Activated naive CD4-positive, alpha-beta T cell treated with anti-CD3 and anti-CD28 coated beads, Interleukin-2, amount 10 ng/mL, durations not matched to agents 7 days and 5 days (primary cell): ENCODE measurements at regions not wholly inside any gene's neighbourhood (a gene's known extent, or its start where the extent isn't known, plus 50 kb on each side); places are given as distances from the start of the nearest gene placed in this dataset.
A peak's percentile ranks its signal among the peaks of the same experiment; 100 is the strongest.

Experiments
- CTCF ChIA-PET: fragments of 350-600 bp; sonication (Branson Sonifier 250); formaldehyde crosslinking; loops from one replicate; lab custom pipeline; 2021; ENCODE audit warnings: antibody characterized with exemption; lab: Charles Lee
- DNase-seq: peaks from one replicate; pipeline ENCODE4 v3.0.0-alpha.2; 2020
- H3K27ac Mint-ChIP-seq: one replicate; pipeline ENCODE4 v1.8.0; 2021; ENCODE audit warnings: mild to moderate bottlenecking, moderate library complexity, mixed read lengths
- H3K27me3 Mint-ChIP-seq: one replicate; pipeline ENCODE4 v1.8.0; 2021; ENCODE audit warnings: mild to moderate bottlenecking, mixed read lengths
- H3K36me3 Mint-ChIP-seq: one replicate; pipeline ENCODE4 v1.8.0; 2021; ENCODE audit warnings: mixed read lengths
- H3K4me1 Mint-ChIP-seq: one replicate; pipeline ENCODE4 v1.8.0; 2021; ENCODE audit warnings: mixed read lengths
- H3K4me3 Mint-ChIP-seq: one replicate; pipeline ENCODE4 v1.8.0; 2021; ENCODE audit warnings: mild to moderate bottlenecking, moderate library complexity, mixed read lengths
- H3K9me3 Mint-ChIP-seq: one replicate; pipeline ENCODE4 v1.8.0; 2021; ENCODE audit warnings: mixed read lengths

GRCh38 chr7:1361756-1362125, 97.5 kb downstream of the MICALL2 start:
- H3K4me3 Mint-ChIP-seq = no peak overlapping the region
- no peaks in the 10 kb centered on the region for H3K4me1 Mint-ChIP-seq
- DNase-seq = no peak
- CTCF ChIA-PET = no interaction called here
- no peaks in the 10 kb centered on the region for H3K36me3 Mint-ChIP-seq
- H3K9me3 Mint-ChIP-seq = peaks cover 2% of the 10 kb centered on the region
- H3K27ac Mint-ChIP-seq = no peak overlapping the region
- H3K27me3 Mint-ChIP-seq = peaks cover 22% of the 10 kb centered on the region

GRCh38 chr7:1362301-1362700, 97.0 kb downstream of the MICALL2 start:
- no peaks in the 10 kb centered on the region for H3K36me3 Mint-ChIP-seq
- H3K9me3 Mint-ChIP-seq = no peaks in the 10 kb centered on the region
- no peaks in the 10 kb centered on the region for H3K4me1 Mint-ChIP-seq
- DNase-seq = no peak
- no peak overlapping the region for H3K27ac Mint-ChIP-seq
- H3K27me3 Mint-ChIP-seq = peaks cover 27% of the 10 kb centered on the region
- CTCF ChIA-PET = no interaction called here
- H3K4me3 Mint-ChIP-seq = no peak overlapping the region

DNA sequence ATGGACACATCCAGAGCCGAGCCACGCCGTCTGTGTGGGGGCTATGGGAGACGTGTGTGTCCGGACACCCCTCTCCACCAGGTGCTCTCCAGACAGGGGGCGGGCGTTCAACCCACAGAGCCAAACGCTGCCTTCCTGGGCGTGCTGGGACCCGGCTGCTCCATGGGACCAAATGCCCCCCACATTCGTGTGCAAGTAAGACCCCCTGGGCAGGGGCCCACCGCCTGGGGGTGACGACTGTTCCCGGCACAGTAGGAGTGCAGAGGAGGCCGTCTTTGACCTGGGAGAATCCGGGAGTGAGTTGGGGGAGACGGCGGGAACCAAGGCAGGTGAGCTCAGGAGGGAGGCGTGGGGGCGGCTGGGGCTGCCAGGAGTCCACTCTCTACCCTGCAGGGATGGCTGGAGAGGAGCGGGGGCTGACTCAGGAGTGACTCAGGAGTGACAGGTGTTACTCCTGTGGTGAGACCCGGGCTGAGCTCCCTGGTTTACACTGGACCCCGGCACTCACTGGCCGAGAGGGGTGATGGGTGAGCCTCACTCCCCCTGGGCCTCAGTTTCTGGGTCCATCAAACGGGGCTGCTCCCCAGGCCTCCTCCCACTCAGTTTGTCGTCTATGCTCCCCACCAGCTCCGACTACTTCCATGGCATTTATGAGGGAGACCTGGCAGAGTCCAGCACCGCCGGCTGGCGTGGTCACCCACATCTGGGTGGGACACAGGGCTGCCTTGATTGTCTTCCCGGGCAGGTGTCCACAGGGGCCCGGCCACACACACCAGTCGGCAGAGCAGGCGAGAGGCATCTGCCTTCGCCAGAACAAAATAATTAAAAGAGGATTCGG, 95.0 kb downstream of the MICALL2 start:
- Mint-ChIP-seq H3K4me3 (no peak overlapping the region), H3K27ac (no peak overlapping the region), H3K27me3 (peaks cover 46% of the 10 kb centered on the region), H3K9me3 (no peaks in the 10 kb centered on the region), H3K36me3 (no peaks in the 10 kb centered on the region), H3K4me1 (no peaks in the 10 kb centered on the region)
- DNase-seq = no peak
- CTCF ChIA-PET = no interaction called here

DNA sequence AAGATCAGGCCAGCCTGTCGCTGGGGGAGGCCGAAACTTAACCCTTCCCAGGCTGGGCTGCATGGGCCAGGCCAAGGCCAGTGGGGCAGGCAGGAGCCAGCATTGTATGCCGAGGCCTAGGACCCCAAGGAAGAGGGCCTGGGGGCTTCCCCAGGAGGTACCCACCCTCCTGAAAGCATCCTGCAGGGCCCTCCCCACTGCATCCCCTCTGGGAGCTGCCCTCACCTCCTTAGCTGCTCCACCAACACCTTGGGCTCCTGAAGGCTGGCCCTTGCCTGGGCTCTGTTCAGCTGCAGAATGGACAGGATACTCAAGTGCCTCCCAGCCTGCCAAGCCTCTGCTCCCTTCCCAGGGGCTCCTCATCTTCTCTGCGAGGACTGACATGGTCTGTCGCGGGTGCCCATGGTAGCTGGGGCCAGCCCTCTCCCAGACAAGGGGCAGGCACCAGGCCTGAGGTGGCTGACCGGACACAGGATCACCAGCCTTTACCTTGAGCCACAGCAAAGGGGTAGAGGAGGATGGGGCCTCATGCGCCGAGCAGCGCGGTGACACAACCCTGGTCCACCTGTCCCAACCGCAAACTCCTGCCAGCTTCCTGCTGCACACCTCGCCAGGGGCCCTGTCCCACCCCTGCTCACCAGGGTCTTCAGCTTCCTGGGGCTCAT, 94.2 kb downstream of the MICALL2 start:
- H3K27ac Mint-ChIP-seq = no peak overlapping the region
- no peak for DNase-seq
- no peaks in the 10 kb centered on the region for H3K9me3 Mint-ChIP-seq
- no peaks in the 10 kb centered on the region for H3K36me3 Mint-ChIP-seq
- peaks cover 54% of the 10 kb centered on the region for H3K27me3 Mint-ChIP-seq
- H3K4me3 Mint-ChIP-seq = no peak overlapping the region
- H3K4me1 Mint-ChIP-seq = no peaks in the 10 kb centered on the region
- CTCF ChIA-PET = no interaction called here

DNA sequence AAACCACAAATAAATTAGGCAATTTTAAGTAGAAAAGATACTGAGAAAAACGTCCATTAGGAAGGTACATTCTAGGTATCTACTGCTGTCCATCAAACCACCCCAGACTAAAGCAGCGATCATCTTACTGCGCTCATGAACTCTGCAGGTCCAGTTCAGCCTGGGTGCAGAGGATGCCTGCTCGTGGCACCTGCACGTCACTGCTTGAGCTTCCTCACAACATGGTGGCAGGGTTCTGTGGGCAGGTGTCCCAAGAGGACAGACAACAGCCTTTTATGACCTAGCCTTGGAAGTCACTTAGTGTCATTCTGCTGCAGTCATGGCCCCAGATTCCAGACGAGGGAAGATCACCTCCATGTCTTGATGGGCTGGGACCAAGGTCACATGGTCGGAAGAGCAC, 93.4 kb downstream of the MICALL2 start:
- H3K27me3 Mint-ChIP-seq = peaks cover 59% of the 10 kb centered on the region
- no peaks in the 10 kb centered on the region for H3K4me1 Mint-ChIP-seq
- no peaks in the 10 kb centered on the region for H3K36me3 Mint-ChIP-seq
- DNase-seq = no peak
- CTCF ChIA-PET = no interaction called here
- H3K4me3 Mint-ChIP-seq = no peak overlapping the region
- no peaks in the 10 kb centered on the region for H3K9me3 Mint-ChIP-seq
- no peak overlapping the region for H3K27ac Mint-ChIP-seq

DNA sequence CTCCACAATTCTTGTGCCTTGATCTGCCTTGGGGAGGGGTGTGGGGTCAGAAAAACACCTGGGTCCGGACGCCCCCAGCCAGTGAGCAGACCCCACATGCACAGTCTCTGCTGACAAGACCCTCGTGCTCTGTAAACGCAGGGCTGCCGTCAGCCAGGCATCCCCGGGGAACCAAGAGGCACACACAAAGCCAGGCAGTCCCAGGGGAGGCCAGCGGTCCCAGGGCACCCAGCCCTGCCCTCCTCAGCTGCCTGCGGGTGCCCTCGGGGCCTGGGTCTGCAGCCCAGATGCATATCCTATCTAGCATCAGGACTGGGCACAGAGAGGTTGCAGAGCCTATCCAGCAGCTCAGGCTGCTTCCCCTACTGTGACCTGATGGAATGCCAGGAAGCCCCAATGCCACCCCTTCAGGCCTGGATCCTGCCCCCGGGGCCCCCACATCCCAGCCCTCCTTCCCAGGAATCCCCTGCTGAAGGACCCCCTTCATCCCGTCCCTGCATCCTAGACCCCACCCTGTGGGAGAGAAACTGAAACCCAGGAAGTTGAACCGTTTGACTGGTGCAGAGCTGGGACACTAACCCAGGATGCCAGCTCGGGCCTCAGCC, 92.4 kb downstream of the MICALL2 start:
- no peak overlapping the region for H3K27ac Mint-ChIP-seq
- no peaks in the 10 kb centered on the region for H3K4me1 Mint-ChIP-seq
- peaks cover 62% of the 10 kb centered on the region for H3K27me3 Mint-ChIP-seq
- CTCF ChIA-PET = no interaction called here
- H3K36me3 Mint-ChIP-seq = no peaks in the 10 kb centered on the region
- H3K9me3 Mint-ChIP-seq = no peaks in the 10 kb centered on the region
- no peak overlapping the region for H3K4me3 Mint-ChIP-seq
- no peak for DNase-seq

DNA sequence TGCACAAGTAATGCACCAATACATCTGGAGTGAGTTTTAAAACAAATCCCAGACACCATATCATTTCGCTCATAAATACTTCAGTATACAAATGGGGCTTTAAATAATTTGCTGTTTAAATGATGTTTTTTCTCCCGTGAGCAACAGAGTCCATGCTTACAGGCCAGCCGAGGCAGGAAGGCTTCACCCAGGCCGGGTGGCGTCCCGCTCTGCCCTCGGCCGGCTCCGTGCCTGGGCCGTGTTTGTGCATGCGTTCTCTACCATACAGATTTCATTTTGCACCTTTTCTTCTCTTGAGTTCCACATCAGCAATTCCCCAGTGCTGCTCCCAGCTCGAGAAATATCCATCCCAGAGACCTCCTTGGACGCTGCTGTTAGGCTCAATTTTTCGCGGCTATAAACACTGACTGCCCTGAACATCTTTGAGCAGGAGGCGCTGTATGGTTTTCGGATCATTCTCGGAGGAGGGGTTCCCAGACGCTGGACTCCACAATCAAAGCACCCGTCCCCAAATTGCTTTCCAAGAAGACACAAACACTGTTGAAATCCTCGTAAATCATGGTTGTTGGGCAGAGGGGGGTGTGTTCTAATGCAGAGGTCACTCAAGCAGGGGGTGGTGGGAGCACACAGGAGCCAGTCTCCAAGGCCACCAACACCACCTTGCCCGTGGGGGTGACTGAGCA, 91.6 kb downstream of the MICALL2 start:
- no peak for DNase-seq
- Mint-ChIP-seq H3K4me1 (no peaks in the 10 kb centered on the region), H3K27me3 (peaks cover 63% of the 10 kb centered on the region), H3K9me3 (no peaks in the 10 kb centered on the region), H3K4me3 (no peak overlapping the region), H3K36me3 (no peaks in the 10 kb centered on the region), H3K27ac (no peak overlapping the region)
- CTCF ChIA-PET = no interaction called here

GRCh38 chr7:1368184-1368681, 91.0 kb downstream of the MICALL2 start:
- Mint-ChIP-seq H3K27me3 (peaks cover 69% of the 10 kb centered on the region), H3K4me3 (no peak overlapping the region), H3K36me3 (no peaks in the 10 kb centered on the region), H3K27ac (no peak overlapping the region), H3K9me3 (no peaks in the 10 kb centered on the region), H3K4me1 (no peaks in the 10 kb centered on the region)
- DNase-seq = no peak
- CTCF ChIA-PET = no interaction called here

DNA sequence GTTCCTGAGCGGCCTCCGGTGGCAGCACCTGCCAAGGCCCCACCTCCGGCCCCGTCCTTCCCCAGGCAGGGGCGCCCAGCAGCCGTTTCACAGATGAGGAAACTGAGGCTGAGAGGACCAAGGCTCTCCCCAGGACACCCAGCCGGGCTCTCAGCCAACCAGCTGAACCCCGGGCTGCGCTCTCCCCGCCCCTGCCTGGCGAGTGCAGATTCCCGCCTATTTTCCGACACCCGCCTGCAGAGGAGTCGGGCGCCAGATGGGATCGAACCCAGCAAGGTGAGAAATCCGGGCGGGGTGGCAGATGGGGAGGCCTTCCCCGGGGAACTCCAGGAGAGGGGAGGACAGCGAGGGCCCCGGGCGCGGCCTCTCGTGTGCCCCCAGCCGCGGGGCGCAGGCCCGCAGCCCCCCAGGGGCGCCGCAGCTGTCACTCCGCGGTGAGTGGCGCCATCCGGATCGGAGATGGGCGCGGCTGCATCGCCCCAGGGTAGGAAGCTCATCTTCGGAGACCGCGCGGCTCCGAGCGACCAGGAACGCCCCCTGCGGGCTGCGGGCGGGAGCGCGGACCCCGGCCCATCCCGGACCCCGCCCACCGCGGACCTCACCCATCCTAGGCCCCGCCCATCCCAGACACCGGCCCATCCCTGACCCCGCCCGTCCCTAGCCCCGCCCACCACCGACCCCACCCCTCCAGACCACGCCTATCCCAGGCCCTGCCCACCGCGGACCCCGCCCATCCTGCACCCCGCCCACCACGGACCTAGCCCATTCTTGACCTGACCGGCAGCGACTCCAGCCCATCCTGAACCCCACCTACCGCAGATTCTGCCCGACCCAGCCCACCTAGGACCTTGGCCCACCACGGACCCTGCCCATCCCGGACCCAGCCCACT, 90.3 kb downstream of the MICALL2 start:
- peak; percentile 48 for DNase-seq
- CTCF ChIA-PET = no interaction called here
- no peak overlapping the region for H3K27ac Mint-ChIP-seq
- no peaks in the 10 kb centered on the region for H3K9me3 Mint-ChIP-seq
- no peak overlapping the region for H3K4me3 Mint-ChIP-seq
- peaks cover 68% of the 10 kb centered on the region for H3K27me3 Mint-ChIP-seq
- no peaks in the 10 kb centered on the region for H3K36me3 Mint-ChIP-seq
- no peaks in the 10 kb centered on the region for H3K4me1 Mint-ChIP-seq

DNA sequence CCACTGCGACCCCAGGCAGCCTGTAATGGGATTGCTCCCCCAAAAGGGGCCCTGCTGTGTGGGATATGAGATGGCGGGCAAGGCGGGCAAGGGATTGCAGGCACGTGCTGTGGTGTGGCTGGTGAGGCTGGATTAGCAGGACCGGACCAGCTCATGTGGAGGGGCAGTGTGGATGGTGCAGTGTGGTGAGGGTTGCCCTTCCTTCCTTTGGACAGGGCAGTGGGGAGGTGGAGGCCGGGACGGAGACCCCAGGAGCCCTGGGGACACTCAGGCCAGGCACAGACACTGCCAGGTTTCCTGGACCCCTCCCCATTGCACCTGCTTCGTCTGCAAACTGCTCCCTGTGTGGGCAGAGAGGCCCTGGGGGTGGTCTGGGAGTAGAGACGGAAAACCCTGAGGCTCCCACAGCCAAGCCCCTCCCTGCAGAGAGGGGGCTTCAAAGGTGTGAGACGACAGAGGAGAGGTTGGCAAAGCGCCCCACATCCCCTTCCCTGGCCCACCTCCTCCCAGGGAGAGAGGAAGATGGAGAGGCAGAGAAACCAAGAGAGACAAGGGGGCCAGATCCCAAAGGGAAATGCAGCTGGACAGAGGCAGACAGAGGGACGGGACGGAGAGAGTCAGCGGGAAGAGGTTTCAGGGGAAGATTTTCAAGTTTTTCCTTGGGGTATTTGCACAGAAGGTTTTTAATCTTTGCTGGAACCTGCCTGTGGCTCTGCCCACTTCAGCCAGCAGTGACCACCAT, 89.2 kb downstream of the MICALL2 start:
- H3K4me1 Mint-ChIP-seq = no peaks in the 10 kb centered on the region
- no peak overlapping the region for H3K27ac Mint-ChIP-seq
- H3K27me3 Mint-ChIP-seq = peaks cover 68% of the 10 kb centered on the region
- H3K4me3 Mint-ChIP-seq = no peak overlapping the region
- CTCF ChIA-PET = no interaction called here
- DNase-seq = no peak
- no peaks in the 10 kb centered on the region for H3K36me3 Mint-ChIP-seq
- H3K9me3 Mint-ChIP-seq = no peaks in the 10 kb centered on the region

DNA sequence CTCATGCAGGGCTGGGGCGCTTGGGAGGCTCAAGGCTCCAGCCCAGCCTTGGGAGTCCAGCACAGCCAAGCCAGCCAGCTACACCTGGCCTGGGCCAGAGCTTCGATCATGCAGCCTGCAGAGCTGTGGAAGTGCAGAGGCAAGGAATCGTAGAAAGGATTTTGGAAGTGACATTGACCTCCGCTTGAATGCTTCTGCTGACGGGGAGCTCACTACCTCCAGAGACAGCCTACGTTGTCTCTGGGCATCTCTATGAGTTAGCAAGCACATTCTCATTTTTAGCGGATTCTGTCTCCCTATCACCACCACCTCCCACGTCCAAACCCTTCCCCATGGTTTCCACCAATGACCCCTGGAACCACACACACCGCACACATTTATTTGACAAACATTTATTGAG, 88.5 kb downstream of the MICALL2 start:
- no peak overlapping the region for H3K27ac Mint-ChIP-seq
- H3K9me3 Mint-ChIP-seq = no peaks in the 10 kb centered on the region
- peaks cover 68% of the 10 kb centered on the region for H3K27me3 Mint-ChIP-seq
- no peak for DNase-seq
- no peaks in the 10 kb centered on the region for H3K36me3 Mint-ChIP-seq
- H3K4me3 Mint-ChIP-seq = no peak overlapping the region
- CTCF ChIA-PET = no interaction called here
- no peaks in the 10 kb centered on the region for H3K4me1 Mint-ChIP-seq

DNA sequence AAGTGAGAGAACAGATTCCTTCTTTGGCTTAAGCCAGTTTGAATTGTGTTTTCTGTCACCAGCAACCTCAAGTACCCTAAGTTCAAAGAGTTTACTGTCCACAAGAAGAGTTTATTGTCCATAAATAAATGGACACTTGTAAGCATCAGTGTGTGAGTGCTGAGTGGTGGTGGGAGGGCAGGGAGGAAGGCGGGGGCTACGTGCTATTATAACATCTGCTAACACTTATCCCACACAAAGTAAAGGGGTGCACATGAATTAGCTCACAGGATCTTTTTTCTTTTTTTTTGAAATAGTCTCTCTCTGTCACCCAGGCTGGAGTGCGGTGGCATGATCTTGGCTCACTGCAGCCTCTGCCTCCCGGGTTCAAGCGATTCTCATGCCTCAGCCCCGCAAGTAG, 87.2 kb downstream of the MICALL2 start:
- Mint-ChIP-seq H3K4me1 (no peaks in the 10 kb centered on the region), H3K27ac (no peak overlapping the region), H3K4me3 (no peak overlapping the region), H3K27me3 (peaks cover 60% of the 10 kb centered on the region), H3K36me3 (no peaks in the 10 kb centered on the region), H3K9me3 (no peaks in the 10 kb centered on the region)
- CTCF ChIA-PET = no interaction called here
- DNase-seq = no peak

DNA sequence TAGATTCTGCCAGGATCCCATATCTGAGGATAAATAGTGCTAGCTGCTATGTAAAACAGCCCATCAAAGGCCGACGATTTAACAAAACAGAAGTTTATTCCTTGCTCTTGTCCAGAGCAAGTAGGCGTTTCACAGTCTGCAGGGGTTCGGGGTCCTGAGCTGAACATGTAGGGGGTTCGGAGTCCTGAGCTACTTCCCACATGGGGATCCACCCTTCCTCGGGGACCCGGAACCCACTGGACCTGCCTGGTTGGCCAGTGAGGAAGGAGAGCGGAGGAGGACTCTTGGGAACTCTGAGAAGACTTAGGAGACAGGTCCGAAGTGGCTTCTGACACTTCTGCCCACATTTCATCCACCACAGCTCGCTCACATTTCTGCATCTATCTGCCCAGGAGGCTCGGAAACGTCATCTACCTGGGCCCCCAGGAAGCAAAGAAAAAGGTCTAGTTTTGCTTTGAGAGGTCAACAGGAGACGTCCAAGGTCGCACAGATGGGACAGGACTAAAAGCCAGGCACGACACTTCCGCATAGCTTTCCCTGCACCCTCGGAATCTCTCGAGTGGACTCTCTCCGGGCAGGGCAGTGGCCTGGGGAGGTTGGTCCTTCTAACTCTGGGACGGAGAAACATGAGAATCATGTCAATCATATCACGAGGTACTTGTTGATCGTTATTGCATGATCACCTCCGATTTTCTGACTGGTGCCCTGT, 86.4 kb downstream of the MICALL2 start:
- Mint-ChIP-seq H3K27ac (no peak overlapping the region), H3K4me3 (no peak overlapping the region), H3K27me3 (peaks cover 52% of the 10 kb centered on the region), H3K36me3 (no peaks in the 10 kb centered on the region), H3K9me3 (no peaks in the 10 kb centered on the region), H3K4me1 (no peaks in the 10 kb centered on the region)
- CTCF ChIA-PET = no interaction called here
- no peak for DNase-seq
